Smooth muscle cell (in vitro differentiated cells): ENCODE measurements at regions not wholly inside any gene's neighbourhood (a gene's known extent, or its start where the extent isn't known, plus 50 kb on each side); places are given as distances from the start of the nearest gene placed in this dataset.

ENCODE experiments used
- DNase-seq: peaks from one replicate; lab custom pipeline; 2025; ENCODE audit not compliant: unreplicated experiment; lab: John Stamatoyannopoulos, UW
- H2AFZ ChIP-seq: fragments of 200-600 bp; sonication (generic); 2 replicates; pipeline ENCODE4 v1.6.0; 2016; ENCODE audit warnings: antibody characterized with exemption, low read depth, mild to moderate bottlenecking
- H3F3A ChIP-seq: fragments of 200-600 bp; sonication (generic); 2 replicates; pipeline ENCODE4 v1.6.0; 2017; ENCODE audit warnings: antibody characterized with exemption, low read depth
- H3K27ac ChIP-seq: fragments of 200-600 bp; sonication (generic); 2 replicates; pipeline ENCODE4 v1.5.1; 2016; ENCODE audit warnings: low read depth, mild to moderate bottlenecking
- H3K27me3 ChIP-seq: fragments of 200-600 bp; sonication (generic); 2 replicates; pipeline ENCODE4 v1.6.1; 2016; ENCODE audit warnings: low read depth, mild to moderate bottlenecking
- H3K36me3 ChIP-seq: fragments of 200-600 bp; sonication (generic); 2 replicates; pipeline ENCODE4 v1.5.1; 2016; ENCODE audit warnings: low read depth
- H3K4me1 ChIP-seq: fragments of 200-600 bp; sonication (generic); 2 replicates; pipeline ENCODE4 v1.5.1; 2016; ENCODE audit warnings: low read depth
- H3K4me2 ChIP-seq: fragments of 200-600 bp; sonication (generic); 2 replicates; pipeline ENCODE4 v1.6.0; 2016; ENCODE audit warnings: mild to moderate bottlenecking
- H3K4me3 ChIP-seq: fragments of 200-600 bp; sonication (generic); 2 replicates; pipeline ENCODE4 v1.5.1; 2016; ENCODE audit warnings: mild to moderate bottlenecking
- H3K79me2 ChIP-seq: fragments of 200-600 bp; sonication (generic); 2 replicates; pipeline ENCODE4 v1.6.0; 2016; ENCODE audit warnings: low read depth, mild to moderate bottlenecking
- H3K9ac ChIP-seq: fragments of 200-600 bp; sonication (generic); 2 replicates; pipeline ENCODE4 v1.6.0; 2016; ENCODE audit warnings: low read depth
- H3K9me3 ChIP-seq: fragments of 200-600 bp; sonication (generic); replicated peaks from 2 replicates; pipeline ENCODE4 v1.5.1; 2016; ENCODE audit warnings: low read depth
- H4K20me1 ChIP-seq: fragments of 200-600 bp; sonication (generic); 2 replicates; pipeline ENCODE4 v1.6.0; 2016; ENCODE audit warnings: low read depth
- WGBS: methylation state at CpG from one replicate; pipeline ENCODE4 v1.1.7; 2016; ENCODE audit warnings: low lambda C conversion rate; 5-methylcytosine and 5-hydroxymethylcytosine counted together
- TF ChIP-seq, protein P1 (sequence below): fragments of 200-600 bp; sonication (generic); IDR thresholded peaks from 2 replicates; pipeline ENCODE4 v1.5.1; 2017; ENCODE audit warnings: borderline replicate concordance, mild to moderate bottlenecking, antibody characterized with exemption; ENCODE audit not compliant: insufficient read depth, poor library complexity, severe bottlenecking

DNA sequence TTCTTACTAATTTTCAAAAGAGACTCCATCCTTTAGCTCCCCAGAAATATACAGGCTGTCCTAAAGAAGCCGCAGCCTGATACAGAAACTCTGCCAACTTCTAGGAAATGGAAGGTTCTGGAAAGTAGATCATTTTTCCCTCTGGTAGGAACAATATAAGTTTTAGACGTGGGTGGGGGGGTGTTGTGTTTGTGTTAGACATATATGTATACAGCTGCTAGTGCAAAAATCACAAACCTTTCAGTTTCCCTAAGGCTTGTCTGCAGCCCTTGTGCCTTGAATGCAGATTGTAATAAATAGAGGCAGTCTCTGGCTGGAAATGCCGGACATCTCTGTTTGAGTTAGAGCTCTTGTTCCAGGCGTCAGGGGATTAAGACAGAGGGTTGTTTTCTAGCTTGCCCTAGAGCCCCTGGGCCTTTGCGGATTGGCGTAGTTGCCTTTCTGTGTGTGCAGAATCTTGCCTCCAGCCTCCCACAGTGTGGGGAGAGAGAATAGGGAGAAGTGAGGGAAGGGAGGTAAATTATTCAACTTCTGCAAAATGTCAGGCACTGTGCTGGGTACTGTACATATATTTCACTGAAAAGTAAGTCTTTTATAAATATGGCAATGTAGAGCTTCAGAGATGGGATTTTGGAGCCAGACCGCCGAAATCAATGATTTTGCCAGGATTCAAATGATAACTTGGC is 269.7 kb downstream of the PRL start:
- no peak for DNase-seq
- Histone ChIP-seq H3K4me1 (peaks cover 25% of the 10 kb centered on the region), H3K27me3 (no peaks in the 10 kb centered on the region), H3F3A (peaks cover 15% of the 10 kb centered on the region), H3K79me2 (no peaks in the 10 kb centered on the region), H3K36me3 (no peaks in the 10 kb centered on the region), H3K9ac (no peak overlapping the region), H4K20me1 (no peaks in the 10 kb centered on the region), H2AFZ (no peak overlapping the region), H3K4me2 (peak overlapping the region; percentile 45), H3K27ac (peak overlapping the region; percentile 77), H3K4me3 (no peak overlapping the region), H3K9me3 (no peaks in the 10 kb centered on the region)
- WGBS = 55% methylated on average over 8 of the region's 8 CpGs
- TF ChIP-seq, protein P1, sequence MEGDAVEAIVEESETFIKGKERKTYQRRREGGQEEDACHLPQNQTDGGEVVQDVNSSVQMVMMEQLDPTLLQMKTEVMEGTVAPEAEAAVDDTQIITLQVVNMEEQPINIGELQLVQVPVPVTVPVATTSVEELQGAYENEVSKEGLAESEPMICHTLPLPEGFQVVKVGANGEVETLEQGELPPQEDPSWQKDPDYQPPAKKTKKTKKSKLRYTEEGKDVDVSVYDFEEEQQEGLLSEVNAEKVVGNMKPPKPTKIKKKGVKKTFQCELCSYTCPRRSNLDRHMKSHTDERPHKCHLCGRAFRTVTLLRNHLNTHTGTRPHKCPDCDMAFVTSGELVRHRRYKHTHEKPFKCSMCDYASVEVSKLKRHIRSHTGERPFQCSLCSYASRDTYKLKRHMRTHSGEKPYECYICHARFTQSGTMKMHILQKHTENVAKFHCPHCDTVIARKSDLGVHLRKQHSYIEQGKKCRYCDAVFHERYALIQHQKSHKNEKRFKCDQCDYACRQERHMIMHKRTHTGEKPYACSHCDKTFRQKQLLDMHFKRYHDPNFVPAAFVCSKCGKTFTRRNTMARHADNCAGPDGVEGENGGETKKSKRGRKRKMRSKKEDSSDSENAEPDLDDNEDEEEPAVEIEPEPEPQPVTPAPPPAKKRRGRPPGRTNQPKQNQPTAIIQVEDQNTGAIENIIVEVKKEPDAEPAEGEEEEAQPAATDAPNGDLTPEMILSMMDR = no peak

DNA sequence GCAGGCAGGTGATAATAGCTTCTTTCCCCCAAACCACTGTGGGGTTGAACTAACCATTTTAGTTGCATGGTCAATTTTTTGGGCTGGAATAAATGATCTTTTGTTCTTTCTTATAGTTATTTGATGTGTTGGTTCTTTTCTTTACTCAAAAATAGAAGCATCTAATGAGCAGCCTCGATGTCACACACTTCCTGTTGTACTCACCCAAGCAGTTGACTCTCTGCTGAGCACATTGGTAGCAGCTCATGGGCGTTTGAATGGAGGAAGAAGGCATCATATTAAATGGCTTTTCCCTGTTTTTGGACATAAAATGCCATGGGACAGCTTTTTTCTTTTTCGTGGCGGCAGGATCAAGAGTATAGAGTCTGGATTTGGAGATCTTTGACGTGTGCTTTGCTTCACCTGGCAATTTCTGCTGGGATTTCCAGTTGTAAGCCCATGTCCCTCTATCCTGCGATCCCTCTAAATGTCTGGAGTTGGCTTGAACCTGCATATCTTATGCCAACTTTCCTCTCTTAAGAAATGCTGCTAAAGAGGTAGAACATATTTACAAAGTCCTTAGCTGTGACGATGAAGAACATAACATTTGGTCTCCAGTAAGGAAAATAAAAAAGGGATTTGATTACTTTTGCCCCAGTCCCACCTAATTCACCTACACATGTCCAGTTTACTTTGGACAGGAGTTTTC is 268.3 kb downstream of the PRL start:
- peak overlapping the region; percentile 24 for H3K4me2 ChIP-seq
- TF ChIP-seq, protein P1 = no peak
- no peaks in the 10 kb centered on the region for H4K20me1 ChIP-seq
- H3K79me2 ChIP-seq = no peaks in the 10 kb centered on the region
- H3K4me1 ChIP-seq = peaks cover 25% of the 10 kb centered on the region
- no peak overlapping the region for H3K9ac ChIP-seq
- H3F3A ChIP-seq = peaks cover 15% of the 10 kb centered on the region
- H3K4me3 ChIP-seq = no peak overlapping the region
- WGBS = 93% methylated on average over 7 of the region's 7 CpGs
- H3K27ac ChIP-seq = peak overlapping the region; percentile 27
- H3K27me3 ChIP-seq = no peaks in the 10 kb centered on the region
- DNase-seq = no peak
- H3K36me3 ChIP-seq = no peaks in the 10 kb centered on the region
- no peak overlapping the region for H2AFZ ChIP-seq
- H3K9me3 ChIP-seq = no peaks in the 10 kb centered on the region

DNA sequence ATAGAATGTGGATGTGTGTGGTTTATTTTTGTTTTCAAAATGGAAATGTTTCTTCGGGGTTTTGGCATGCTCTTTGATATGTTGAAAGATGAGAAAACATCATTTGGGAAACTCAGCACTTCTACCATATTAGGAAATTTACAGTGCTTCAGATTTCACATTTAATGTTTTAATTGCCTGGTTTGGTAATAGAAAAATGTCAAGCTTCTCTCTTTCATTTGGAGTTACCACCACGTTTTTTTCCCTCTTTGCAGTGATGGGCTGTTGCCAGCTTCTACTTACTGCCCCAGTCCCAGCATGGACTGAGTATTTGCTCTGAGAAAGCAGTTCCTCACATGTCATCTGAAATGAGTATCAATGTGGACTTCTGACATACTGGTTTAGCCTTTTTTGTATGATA is 267.7 kb downstream of the PRL start:
- Histone ChIP-seq H2AFZ (peak overlapping the region; percentile 65), H3K4me3 (no peak overlapping the region), H3K79me2 (no peaks in the 10 kb centered on the region), H3K9me3 (no peaks in the 10 kb centered on the region), H4K20me1 (no peaks in the 10 kb centered on the region), H3K27me3 (no peaks in the 10 kb centered on the region), H3K36me3 (no peaks in the 10 kb centered on the region), H3K4me2 (peak overlapping the region; percentile 24), H3K27ac (peak overlapping the region; percentile 27), H3K9ac (no peak overlapping the region), H3F3A (peaks cover 15% of the 10 kb centered on the region), H3K4me1 (peaks cover 25% of the 10 kb centered on the region)
- TF ChIP-seq, protein P1 = no peak
- WGBS = 47% methylated on average over 2 of the region's 2 CpGs
- DNase-seq = no peak
